Panc1 (cell line): ENCODE measurements at regions not wholly inside any gene's neighbourhood (a gene's known extent, or its start where the extent isn't known, plus 50 kb on each side); places are given as distances from the start of the nearest gene placed in this dataset.

Source experiments
- ATAC-seq: fragments of 200-7000 bp; cut with Tn5 transposase; 2 replicates; pipeline ENCODE4 v1.9.1; 2020; ENCODE audit warnings: mild to moderate bottlenecking, moderate library complexity
- BruUV-seq: library from RNA; stranded (reverse); fragments of 400-500 nt; replicated peaks from 2 replicates; lab custom pipeline; 2021; lab: Mats Ljungman, UMichigan
- CTCF ChIA-PET: fragments of 300-600 bp; sonication (Branson Sonifier 250); formaldehyde crosslinking; loops from one replicate; lab custom pipeline; 2022; ENCODE audit warnings: antibody characterized with exemption; lab: Charles Lee
- POLR2A ChIA-PET: fragments of 300-600 bp; sonication (Branson Sonifier 250); formaldehyde crosslinking; loops from one replicate; lab custom pipeline; 2022; ENCODE audit warnings: antibody characterized with exemption; lab: Charles Lee
- DNase-seq: peaks from one replicate; pipeline ENCODE4 v3.0.0-alpha.2; 2010; ENCODE audit warnings: low read depth, low spot score
- H3K27ac ChIP-seq: 2 replicates; pipeline ENCODE4 v1.5.1; 2011; ENCODE audit warnings: mild to moderate bottlenecking, low read length, inconsistent platforms
- H3K27me3 ChIP-seq: fragments of 200-500 bp; sonication (Bioruptor generic); 2 replicates; pipeline ENCODE4 v1.6.0; 2014; ENCODE audit warnings: low read length, inconsistent platforms; ENCODE audit not compliant: control insufficient read depth, insufficient read depth
- H3K36me3 ChIP-seq: fragments of 200-500 bp; sonication (Bioruptor generic); 2 replicates; pipeline ENCODE4 v1.5.1; 2014; ENCODE audit warnings: inconsistent platforms, mild to moderate bottlenecking, low read length, moderate library complexity; ENCODE audit not compliant: control insufficient read depth, insufficient read depth
- H3K4me1 ChIP-seq: 2 replicates; pipeline ENCODE4 v1.5.1; 2011; ENCODE audit warnings: inconsistent platforms, mild to moderate bottlenecking, low read length, moderate library complexity; ENCODE audit not compliant: control insufficient read depth, insufficient read depth
- H3K4me3 ChIP-seq, 2 experiments: 2 replicates each; pipeline ENCODE4 v1.5.1; 2011 to 2012; ENCODE audit warnings: low read depth in 2 of 2, low read length in 2 of 2, mild to moderate bottlenecking in 2 of 2, inconsistent platforms in 1 of 2, moderate library complexity in 1 of 2
- H3K9me3 ChIP-seq: fragments of 200-500 bp; sonication (Bioruptor generic); 2 replicates; pipeline ENCODE4 v1.5.1; 2014; ENCODE audit warnings: low read depth, mild to moderate bottlenecking, inconsistent platforms, low read length, moderate library complexity; ENCODE audit not compliant: control insufficient read depth, insufficient read depth
- POLR2AphosphoS5 ChIP-seq: IDR thresholded peaks from 2 replicates; pipeline ENCODE4 v1.6.1; 2012; ENCODE audit warnings: mild to moderate bottlenecking, low read depth, low read length, moderate library complexity
- TCF7L2 ChIP-seq: IDR thresholded peaks from 2 replicates; pipeline ENCODE4 v1.6.1; 2011; ENCODE audit warnings: mild to moderate bottlenecking, low read depth, low read length, inconsistent platforms
- in situ Hi-C: cut with HindIII; loops from 2 replicates; pipeline ENCODE4 v1.10.0; 2016; ENCODE audit warnings: low sequenced_read_pairs, low pct_unique_long_range_greater_than_20kb
- intact Hi-C: fragments of 100-400 bp; cut with micrococcal nuclease; formaldehyde crosslinking; loops from one replicate; pipeline ENCODE4 v1.10.0; 2022; ENCODE audit not compliant: unreplicated experiment
- TF ChIP-seq, protein P1 (sequence below), 2 experiments: IDR thresholded peaks; 2 replicates each; pipeline ENCODE4 v1.6.1; 2011 to 2012; ENCODE audit warnings: low read depth in 2 of 2, control low read depth in 1 of 2, low read length in 1 of 2, mild to moderate bottlenecking in 1 of 2, moderate library complexity in 1 of 2; ENCODE audit not compliant: insufficient read depth in 1 of 2

DNA sequence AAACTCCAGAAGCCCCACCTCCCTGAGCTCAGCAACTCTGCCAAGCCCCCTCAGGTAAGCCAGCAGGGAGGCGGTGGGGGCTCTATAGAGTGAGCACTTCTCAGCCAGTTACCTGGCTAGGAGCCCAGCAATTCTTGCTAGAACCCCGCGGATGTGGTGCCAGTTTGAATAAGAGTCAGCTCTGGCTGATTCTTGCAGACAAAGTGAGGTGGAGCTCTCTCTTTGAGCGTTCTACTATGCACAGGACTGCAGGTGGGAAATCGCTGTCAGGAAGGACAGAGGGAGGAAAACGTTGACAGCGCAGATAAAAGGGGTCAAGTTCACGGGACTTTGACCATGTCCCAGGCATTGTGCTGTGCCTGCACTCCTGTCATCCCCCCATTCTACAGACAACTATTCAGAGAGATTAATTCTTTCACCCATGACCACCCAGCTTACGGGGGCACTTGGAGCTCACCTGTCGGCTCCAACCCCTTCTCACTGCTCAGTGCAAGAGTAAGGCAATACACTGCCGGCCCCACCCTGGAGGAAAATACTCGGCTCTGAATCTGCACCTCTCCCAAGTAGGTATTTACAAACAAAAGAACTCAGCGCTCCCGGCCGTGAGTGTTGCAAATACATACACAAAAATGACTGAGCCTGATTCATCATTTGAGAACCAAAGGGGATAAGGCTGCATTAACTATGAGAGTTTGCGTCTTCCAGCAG lies 92.9 kb downstream of the ANKRD60 start:
- H3K36me3 ChIP-seq = no peaks in the 10 kb centered on the region
- TF ChIP-seq, protein P1, sequence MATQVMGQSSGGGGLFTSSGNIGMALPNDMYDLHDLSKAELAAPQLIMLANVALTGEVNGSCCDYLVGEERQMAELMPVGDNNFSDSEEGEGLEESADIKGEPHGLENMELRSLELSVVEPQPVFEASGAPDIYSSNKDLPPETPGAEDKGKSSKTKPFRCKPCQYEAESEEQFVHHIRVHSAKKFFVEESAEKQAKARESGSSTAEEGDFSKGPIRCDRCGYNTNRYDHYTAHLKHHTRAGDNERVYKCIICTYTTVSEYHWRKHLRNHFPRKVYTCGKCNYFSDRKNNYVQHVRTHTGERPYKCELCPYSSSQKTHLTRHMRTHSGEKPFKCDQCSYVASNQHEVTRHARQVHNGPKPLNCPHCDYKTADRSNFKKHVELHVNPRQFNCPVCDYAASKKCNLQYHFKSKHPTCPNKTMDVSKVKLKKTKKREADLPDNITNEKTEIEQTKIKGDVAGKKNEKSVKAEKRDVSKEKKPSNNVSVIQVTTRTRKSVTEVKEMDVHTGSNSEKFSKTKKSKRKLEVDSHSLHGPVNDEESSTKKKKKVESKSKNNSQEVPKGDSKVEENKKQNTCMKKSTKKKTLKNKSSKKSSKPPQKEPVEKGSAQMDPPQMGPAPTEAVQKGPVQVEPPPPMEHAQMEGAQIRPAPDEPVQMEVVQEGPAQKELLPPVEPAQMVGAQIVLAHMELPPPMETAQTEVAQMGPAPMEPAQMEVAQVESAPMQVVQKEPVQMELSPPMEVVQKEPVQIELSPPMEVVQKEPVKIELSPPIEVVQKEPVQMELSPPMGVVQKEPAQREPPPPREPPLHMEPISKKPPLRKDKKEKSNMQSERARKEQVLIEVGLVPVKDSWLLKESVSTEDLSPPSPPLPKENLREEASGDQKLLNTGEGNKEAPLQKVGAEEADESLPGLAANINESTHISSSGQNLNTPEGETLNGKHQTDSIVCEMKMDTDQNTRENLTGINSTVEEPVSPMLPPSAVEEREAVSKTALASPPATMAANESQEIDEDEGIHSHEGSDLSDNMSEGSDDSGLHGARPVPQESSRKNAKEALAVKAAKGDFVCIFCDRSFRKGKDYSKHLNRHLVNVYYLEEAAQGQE (IDR thresholded peaks at IDR 0.05; ENCODE audit: insufficient read depth in 1 of 2, low read depth in 2 of 2, low read length in 1 of 2) = no peak
- TF ChIP-seq POLR2AphosphoS5 = no peak
- H3K27ac ChIP-seq = no peak overlapping the region
- peaks cover 4% of the 10 kb centered on the region; the same call in 1 of the 2 replicates for H3K4me1 ChIP-seq
- POLR2A ChIA-PET = no interaction called here
- no peak overlapping the region for H3K4me3 ChIP-seq
- no TSS peak for BruUV-seq
- no peak for ATAC-seq
- intact Hi-C loops (no loop called here), in situ Hi-C loops (no loop called here)
- H3K9me3 ChIP-seq = no peaks in the 10 kb centered on the region
- CTCF ChIA-PET = no interaction called here
- DNase-seq = no peak
- no peaks in the 10 kb centered on the region for H3K27me3 ChIP-seq

DNA sequence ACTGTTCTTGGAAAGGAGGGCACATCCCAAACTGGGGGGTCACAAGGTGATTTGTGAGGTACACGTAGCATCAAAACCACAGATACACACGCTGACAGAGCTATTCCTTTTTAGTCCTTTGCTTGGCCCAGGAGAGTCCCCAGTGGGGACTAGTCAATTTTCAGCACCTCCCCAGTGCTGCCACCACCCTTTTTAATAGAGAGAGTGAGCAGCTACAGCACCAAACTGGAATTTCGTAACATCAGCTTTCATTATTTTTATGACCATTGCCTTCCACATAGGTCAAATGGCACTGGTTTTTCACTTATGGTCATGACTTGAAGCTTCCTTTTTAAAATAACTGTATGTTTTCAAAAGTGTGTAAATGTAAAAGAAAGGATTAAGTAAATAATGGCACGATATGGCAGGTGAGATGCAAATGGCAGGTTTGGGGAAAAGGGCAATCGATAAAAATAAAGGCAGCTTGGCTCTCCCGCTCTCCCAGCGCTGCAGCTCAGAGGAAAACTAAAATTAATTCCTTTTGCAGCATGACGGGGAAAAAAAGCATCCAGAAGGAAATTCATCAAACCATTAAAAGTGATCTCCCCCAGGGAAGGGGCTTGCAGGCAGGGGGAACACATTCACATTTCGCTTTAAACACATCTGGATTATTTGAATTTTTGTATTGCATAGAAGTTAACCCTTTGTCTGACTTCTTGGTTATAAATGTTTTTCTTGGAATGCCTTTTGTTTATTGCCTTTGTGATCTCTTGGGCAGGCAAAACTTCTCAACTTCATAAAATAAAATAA lies 95.2 kb downstream of the ANKRD60 start:
- DNase-seq = no peak
- in situ Hi-C loops = no loop called here
- TF ChIP-seq TCF7L2 = no peak
- TF ChIP-seq, protein P1 (IDR thresholded peaks at IDR 0.05; ENCODE audit: insufficient read depth in 1 of 2, low read depth in 2 of 2, low read length in 1 of 2) = no peak
- POLR2A ChIA-PET = no interaction called here
- Histone ChIP-seq H3K36me3 (no peaks in the 10 kb centered on the region), H3K27ac (no peak overlapping the region), H3K4me3 (no peak overlapping the region), H3K4me1 (peaks cover 4% of the 10 kb centered on the region; the same call in 1 of the 2 replicates), H3K27me3 (no peaks in the 10 kb centered on the region), H3K9me3 (no peaks in the 10 kb centered on the region)
- BruUV-seq = no TSS peak
- CTCF ChIA-PET = interaction anchor here (1.2 kb wide), 1 partner anchor 47 kb away, joined by 4 read pairs; no protein-coding TSS in a partner anchor
- ATAC-seq = no peak
- intact Hi-C loops = no loop called here
